ENCODE measurements at regions not wholly inside any gene's neighbourhood (a gene's known extent, or its start where the extent isn't known, plus 50 kb on each side); places are given as distances from the start of the nearest gene placed in this dataset.
"Not testable (repeated sequence)": the region's sequence is repeated elsewhere in the genome, so short reads cannot be mapped to it uniquely, and the experiment has no call there.

DNA sequence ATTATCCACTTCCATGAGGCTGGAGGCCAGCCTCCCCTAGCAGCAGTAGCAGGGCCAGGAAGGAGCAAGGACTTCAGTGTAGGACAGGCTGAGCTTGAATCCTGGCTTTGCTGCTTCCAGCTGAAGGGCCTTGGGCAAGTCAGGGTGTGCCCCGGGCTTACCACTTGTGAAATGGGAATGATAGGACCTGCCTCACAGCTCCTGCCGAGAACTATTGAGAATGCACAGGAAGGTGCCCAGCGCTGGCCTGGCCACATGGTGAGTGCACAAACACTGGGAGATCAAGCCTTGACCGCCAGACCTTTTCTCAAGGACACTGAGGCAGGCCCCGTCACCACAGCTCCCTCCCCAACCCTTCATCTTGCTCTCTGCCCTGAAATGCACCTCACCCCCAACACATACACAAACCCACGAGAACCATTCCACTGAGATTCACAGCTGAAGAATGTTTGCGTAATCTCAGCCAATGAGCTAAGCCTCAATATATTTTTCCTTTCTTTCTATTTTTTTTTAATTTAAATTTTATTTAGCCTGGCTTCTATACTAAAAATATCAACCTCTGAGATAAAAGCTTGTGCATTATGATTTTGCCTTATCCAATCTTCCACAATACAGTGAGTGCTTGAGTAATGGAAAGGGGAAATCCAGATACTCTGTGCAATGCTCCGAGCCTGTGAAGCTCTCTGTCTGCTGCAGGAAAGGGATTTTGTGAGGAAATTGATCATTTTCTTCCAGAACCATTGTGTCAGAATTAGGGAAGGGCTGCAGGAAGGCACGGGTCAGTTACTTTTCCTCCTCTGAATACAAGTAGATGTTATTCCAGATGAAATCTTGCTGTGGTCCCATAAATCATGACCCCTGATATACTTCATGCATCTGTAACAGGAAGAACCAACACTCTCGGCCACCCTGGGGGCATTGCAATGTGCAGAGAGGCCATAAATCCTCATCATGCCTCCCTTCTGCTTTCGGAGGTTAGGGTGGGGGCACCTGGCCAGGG lies 193.9 kb downstream of the TLE3 start:
- DNase-seq, result no peak

DNA sequence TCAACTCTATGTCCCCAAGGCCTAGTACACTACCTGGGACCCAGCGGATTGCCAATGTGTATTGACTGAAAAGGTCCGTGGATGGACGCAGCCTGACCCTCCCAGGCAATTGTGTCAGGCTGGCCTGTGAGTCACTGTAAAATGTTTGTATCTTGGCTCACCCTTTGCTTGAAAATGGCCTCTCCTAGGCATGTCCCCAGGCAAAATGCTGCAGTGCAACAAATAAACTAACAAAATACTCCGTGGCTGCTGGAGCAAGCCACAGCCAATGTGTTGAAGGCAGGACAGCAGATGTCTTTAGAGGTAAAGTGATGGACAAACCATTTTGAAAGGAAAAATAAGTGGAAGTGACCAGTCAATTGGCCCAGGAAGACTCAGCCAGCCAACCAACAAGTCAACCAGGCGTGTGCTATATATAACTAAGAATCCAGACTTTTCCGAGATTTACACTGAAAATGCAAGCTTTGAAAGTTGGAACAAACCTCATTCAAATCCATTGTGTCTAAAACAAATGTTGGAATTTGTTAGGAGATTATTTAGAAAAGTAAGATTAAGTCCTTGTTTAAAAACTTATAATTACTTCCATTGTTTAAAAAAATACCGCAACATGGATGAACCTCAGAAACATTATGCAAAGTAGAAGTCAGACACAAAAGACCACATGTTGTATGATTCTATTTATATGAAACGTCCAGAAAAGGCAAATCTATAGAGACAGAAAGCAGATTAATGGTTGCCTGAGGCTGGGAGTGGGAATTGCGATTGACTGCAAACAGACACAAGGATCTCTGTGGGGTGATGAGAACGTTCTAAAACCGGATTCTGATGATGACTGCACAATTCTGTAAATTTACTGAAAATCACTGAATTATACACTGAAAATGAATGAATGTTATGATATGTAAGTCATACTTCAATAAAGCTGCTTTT lies 191.2 kb downstream of the TLE3 start:
- no peak for DNase-seq

DNA sequence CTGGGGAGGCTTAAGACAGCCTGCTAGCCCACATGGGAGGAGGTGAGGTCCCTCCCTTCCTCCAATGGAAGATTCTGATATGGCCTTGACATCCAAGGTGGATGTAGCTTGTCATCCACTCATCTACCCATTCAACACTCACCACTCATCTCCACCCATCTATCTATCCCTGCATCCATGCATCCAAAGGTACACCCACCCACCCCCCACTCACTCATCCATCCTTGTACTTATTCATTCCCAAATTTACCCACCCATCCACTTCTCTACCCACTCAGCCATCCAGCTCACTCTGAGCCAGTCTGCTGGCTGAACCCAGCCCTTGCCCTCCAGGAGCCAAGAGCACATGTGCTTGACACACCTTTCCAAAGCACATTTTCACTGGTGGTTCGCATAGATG lies 189.7 kb downstream of the TLE3 start:
- DNase-seq, result no peak

DNA sequence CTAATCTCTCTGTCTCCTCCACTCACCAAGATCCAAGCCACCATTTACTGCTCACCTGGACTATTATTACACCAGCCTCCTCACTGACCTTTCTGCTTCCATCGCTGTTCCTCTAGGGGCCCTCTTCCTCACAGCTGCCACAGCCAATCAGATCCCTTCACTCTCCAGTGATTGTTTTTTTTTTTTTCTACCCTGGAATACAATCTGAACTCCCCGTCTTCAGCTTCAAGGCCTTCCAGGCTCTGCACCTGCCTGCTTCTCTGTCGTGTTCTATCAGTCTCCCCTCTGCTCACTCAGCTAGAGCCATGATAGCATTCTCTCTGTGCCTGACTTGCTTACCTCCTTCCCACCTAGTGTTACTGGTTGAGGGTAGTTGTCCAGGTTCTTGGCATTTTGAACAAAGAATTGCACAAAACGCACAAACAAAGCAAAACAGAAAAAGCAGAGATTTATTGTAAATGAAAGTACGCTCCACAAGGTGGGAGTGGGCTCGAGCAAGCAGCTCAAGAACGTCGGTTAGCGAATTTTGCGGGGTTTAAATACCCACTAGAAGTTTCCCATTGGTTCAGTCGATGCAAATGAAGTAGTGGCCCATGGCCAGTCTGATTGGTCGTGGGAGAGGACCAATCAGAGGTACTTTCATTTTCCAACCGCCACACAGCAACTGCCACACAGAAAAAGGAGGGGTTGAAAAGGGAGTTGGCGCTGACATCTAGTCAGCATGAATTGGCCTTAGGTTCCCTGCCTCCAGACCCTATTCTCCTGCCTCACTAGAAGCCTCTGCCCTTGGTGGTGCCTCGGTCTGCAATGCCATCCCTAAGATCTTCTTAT lies 188.9 kb downstream of the TLE3 start:
- DNase-seq, result no peak

DNA sequence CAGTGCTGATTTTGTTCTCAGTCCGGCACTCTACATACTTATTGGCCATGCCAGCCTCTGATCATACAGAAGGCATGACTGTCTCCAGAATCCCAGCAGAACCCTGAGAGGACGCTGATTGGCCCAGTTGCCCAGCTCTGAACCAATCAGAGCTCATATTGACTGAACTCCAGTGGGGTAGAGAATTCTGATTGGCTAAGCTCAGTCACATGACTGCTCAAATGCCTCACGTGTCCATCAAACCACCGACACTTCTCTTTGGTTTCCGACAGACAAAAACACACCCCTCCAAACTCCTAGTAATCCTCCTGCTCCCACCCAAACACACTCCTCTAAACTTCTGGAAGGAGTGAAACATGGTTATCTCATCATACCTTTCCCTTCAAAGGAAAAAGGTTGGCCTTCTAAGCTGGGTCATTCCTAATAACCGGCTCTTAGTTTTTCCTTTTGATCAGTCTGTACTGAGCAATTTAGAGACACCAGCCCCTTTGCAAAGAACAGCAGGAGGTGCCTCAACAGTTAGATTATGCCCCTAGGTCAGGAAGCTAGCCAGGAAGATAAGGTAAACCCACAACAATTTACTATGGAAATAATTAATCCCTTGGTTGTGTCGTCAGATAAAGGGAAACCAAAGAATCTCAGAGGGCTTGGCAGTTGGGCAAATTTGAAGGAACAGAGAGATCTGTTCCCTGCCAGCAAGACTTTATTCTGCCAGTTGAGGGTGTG lies 187.8 kb downstream of the TLE3 start:
- DNase-seq, result no peak

DNA sequence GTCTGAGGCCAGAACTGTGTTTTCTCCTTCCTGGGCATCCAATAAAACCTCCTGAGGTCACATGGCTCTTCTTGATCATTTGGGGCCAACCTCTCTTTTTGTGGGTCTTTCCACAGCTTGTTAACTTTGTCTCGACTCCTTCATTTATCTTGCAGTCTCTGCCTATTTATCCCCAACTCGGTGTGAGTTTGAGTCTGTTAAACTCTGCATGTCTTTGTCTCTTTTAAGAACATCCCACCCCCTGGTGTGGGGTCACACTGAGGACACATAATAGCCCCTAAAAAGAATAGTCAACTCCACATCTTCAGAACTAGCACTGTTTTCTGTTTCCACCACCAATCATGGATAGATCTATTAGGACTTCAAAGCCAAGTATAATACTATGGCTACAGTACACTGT lies 187.2 kb downstream of the TLE3 start:
- no peak for DNase-seq

DNA sequence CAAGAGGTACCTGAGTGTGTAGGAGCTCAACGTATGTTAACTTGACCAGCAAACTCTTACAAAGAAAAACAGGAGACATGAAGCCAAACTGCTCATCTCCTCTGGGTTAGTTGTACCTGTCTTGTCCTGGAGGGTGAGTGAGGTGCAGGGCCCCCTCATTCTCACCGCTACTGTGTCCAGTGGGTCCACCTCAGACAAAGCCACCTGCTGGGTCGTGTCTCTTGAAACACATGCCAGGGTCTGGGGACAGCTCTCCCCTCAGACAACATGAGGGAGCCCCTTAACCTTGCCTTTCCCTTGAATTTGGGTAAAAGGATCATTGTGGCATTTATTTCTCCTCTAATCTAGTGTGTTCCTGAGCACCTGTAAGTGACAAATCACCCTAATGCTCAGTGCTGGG lies 185.6 kb downstream of the TLE3 start:
- DNase-seq, result no peak

DNA sequence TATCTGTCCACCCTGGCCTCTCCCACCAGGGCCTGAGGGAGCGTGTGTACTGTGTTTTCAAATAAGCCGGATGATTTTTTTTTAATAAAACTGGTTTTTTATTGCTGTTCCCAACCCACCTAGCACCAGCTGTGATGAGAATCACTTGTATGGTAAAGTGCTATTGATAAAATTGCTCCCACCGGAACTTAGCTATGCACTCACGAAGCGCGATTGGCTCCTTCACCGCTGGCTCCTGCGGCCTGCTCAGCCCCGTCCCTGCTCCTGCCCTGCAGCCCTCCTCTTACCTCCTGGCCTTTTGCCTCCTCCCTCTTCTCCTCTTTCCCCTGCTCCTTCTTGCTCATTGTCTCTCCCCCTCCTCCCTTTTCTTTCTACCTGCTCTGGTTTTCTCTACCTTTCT lies 183.7 kb downstream of the TLE3 start:
- DNase-seq, result no peak

DNA sequence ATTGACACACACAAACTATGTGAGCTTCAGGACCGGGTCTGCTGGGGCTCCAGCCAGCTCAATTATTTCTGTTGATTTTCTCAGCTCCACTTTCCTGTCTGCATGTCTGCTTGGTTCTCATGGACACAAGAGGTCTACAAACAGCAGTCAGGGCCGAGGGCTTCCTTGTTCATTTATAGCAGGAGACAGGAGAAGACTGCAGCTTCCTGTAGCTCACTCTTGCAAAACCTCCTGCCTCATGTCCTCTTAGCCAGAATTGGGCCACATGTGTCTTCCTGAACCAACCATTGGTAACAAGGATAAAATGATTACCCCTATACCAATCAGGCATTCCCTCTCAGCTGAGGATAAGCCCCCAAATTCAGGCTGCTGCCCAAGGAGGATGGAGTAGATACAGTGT lies 182.8 kb downstream of the TLE3 start:
- DNase-seq, result no peak

DNA sequence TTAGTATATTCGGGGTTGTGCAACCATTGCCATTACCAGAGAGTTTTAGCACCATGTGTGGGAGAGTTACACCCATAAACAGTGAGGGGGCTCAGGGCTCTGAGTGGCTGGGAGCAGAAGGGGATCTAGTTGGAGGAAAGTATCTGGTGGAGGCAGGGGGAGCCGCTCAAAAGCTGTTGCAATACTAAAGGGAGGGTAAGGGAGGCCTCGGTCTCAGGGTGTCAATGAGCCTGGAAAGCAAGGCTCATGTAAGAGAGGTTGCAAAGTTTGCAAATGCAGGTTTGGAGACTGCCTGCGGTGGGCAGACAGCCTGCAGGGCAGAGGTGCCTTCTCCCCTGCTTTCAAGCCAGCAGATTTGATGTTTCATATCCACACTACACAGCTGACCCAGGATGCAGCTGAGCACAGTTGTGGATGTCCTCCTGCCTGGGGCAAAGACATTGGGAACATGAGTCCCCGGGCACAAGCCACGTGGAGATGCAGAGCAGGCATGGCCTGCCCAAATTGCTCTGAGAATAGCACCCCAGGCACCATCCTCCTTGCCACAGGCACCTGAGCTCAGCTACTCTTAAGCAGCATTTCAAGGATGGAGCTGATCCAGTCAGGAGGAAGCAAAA lies 181.4 kb downstream of the TLE3 start:
- DNase-seq, result no peak

DNA sequence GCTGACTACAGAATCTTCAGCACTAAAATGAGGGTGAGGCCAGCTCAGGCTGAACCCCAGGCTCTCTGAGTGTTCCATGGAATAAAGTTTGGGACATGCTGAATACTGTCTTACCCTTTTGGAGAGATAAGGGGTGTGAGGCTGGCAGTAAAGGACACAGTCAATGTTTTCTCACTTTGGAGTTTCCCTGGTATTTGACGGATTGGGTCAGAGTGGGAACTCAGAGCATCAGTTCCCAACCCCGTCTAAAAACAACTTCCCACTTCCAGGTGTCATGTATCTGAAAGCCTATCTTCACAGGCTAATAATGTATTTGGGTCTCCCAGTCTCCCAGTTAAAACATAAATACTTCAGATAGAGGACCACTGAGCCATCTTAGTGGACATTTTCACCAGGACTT lies 180.7 kb downstream of the TLE3 start:
- DNase-seq, result no peak

DNA sequence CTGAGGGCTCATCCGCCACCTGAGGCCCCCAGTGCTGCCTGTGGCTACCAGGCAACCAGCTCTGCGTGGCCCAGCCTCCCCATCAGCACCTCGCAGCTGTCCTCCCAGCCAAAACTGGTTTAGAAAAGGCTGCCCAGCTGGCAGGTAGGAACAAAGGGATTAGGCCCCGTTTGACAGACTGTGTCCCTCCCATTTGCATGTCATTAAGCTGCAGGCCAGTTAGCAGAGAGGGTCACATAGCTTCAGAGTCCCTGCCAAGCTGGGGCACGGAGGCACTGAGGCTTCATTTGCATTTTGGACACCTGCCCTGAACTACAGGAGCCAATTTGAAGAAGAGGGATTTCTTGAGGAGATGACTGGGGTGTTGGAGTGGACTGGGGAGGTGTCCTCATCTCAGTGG lies 177.9 kb downstream of the TLE3 start:
- no peak for DNase-seq

DNA sequence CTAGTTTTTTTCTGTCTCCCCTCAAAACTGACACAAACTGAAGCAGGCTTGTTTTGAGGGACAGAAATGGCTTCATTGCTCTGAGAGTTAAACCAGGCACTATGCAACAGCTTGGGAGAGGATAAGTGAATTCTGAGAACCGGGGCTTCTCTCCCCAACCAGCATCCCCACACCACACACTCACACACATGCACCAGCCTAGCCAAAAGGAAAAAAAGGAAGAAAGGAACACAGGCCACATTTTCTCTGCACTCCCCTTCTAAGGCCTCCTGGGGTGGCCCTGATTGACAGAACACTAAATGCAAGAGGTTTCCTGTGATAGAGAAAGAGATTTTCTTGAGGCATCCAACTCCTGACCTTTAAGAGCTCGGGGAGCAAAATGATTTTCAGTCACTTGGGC lies 177.5 kb downstream of the TLE3 start:
- DNase-seq, result no peak

DNA sequence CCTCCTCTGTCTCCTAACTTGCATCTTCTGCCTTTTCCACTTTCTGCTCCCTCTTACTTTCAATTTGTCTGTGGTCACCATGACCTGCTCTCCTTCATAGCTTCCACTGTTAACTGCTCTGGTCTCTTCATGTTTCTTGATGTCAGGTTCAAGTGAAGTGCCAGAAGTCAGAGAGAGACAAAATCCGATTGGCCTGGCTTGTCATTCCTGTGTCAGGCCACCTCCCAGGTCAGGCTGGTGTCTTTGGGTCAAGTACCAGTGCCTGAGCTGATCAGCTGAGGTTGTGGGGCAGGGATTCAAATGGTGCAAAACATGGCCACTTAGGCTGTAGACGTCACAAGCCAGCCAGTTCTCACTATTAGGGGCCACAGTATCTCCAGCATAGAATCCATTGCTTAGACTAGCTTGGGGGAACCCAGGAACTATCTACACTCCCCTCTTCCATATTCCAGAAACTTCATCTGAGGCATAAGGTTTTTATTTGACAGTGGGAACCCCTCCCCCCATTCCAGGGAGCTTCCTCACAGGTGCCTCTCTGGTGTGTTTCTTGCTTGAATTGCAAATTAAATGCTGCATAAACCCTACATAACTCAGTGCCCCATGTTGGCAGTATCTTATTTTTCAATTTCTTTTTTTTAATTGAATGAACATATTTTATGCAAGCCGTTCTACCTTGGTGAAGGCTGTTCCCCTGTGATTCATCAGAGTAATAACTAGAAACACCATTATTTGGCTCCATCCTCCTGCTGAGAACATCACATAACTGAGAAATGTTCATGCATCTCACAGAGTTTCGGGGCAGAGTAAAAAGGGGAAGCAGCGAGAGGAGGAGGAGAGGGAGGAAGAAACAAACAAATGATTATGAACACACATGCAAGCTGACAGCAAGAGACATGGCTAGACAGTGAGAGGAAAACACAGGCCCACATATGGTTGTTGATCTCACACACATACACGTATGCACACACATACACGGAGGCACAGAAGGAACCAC lies 175.8 kb downstream of the TLE3 start:
- no peak for DNase-seq

DNA sequence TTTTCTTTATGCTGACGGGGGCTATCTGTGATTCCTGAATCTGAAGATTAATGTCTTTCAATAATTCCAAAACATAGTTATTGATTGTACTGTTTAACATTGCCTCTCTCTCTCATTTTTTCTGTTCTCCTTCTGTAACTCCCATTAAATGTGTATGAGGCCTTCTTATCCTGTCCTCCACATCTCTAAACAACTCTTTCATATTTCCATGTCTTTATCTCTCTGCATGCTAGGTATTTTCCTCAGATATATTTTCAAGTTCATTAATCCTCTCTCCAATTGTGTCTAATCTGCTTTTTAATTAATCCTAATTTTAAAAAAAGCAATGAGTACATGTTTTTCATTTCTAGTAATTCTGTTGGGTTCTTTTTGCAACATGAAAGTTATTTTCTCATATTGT lies 173.2 kb downstream of the TLE3 start:
- no peak for DNase-seq

DNA sequence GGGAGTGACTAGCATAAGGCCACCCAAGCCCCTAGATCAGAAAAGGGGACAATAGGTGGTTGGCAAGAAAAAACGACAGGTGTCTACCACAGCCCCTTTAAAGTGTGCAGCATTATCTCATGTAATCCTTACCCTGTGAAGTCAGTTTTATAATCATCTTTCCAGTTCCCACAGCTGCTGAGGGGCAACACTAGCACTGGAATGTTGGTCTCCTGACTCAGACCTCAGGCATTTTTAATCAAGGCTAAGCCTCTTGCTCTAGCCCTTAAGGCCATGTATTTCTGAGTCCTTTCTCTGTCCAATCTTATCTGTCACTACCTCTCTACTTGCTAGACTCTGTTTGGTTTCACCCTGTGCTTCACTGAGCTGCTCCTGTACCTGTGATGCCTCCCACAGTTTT lies 171.7 kb downstream of the TLE3 start:
- no peak for DNase-seq

DNA sequence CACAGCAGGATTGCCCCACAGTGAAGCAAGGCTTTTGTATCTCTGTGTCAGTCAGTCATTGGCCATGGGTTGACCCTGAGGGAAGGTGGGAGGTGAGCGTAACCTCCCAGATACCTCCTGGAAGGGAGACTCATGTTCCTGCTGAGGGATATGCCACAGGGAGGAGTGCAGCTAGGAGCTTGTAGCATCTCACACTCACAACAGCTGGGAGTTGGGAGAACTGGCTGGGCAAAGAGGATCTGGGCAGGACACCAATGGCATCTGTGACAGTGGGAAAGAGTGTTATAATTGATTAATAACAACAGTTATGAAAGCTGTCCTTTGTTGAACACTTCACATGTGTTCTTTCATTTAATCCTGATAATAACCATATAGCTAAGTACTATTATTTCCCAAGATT lies 171.0 kb downstream of the TLE3 start:
- DNase-seq, result no peak

DNA sequence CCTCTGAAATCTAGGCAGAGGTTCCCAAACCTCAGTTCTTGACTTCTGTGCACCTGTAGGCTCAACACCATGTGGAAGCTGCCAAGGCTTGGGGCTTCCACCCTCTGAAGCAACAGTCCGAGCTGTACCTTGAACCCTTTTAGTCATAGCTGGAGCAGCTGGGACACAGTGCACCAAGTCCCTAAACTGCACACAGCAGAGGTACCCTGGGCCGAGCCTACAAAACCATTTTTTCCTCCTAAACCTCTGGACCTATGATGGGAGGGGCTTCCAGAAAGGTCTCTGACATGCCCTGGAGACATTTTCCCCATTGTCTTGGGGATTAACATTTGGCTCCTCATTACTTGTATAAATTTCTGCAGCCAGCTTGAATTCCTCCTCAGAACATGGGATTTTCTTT lies 168.8 kb downstream of the TLE3 start:
- not testable (repeated sequence) for DNase-seq

DNA sequence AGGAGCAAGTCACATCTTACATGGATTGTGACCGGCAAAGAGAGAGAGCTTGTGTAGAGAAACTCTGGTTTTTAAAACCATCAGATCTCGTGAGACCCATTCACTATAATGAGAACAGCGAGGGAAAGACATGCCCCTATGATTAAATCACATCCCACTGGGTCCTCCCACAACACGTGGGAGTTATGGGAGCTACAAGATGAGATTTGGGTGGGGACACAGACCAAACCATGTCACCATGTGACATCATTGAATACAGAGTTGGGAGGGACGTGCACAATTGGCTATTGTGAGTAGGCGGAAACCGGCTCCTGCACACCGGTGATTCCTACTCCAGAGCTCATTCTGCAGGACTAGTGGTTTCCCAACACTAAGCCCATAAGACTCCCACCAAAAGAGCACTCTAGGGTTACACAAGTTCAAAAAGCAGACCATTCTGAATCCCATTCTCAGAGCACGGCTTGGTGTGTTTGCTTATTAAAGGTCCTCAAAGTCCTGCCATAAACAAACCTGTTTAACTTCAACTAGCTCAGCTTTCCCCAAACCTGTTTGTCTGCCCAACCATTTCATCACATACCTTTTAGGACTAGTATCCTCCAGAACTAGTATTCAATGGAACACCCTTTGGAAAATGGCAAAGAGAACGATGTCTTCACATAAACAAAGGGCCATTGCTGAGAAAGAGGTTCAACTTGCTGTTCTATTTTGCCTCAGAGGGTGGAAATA lies 167.6 kb downstream of the TLE3 start:
- no peak for DNase-seq

DNA sequence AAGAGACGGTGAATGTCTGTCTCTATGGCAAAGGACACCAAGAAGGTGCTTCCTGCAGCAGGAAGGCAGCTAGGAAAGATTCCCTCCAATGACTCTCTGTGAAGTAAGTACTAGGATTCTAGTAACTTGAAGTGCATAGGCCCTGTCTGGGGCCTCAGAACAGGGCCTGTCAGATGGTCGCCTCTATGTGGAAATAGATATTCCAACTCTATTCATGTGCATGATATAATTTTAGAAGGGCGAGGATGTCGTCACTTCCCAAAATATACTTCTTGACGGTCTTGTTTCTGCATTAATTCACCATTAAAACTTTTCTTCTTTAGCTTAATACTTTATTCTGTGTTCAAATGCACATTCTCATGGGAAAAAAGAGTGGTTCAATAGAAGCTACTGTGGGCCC lies 167.0 kb downstream of the TLE3 start:
- DNase-seq, result no peak
